ENCODE measurements at regions not wholly inside any gene's neighbourhood (a gene's known extent, or its start where the extent isn't known, plus 50 kb on each side); places are given as distances from the start of the nearest gene placed in this dataset.
"Not testable (repeated sequence)": the region's sequence is repeated elsewhere in the genome, so short reads cannot be mapped to it uniquely, and the experiment has no call there.

DNA sequence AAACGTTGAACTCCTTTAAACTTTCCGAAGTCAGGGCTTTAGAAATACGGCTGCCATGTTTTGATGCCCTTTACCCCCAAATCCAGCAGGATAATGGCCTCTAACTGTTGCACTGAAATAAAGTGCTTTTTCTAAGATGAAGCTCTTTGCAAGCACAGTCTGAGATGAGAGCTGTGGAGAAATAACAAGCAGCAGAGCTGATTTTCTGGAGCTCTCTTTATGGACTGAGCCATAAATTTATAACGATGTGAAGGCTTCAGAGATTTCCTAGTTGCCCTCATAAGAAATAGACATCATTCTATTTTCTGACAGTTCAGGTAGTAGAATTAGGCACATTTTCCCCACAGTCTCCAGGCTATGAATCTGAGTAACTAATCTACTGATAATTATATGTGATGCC lies 567.3 kb downstream of the PDHA2 start:
- Histone ChIP-seq H3K36me3 (no peaks in the 10 kb centered on the region), H3K9me3 (no peaks in the 10 kb centered on the region), H3K27ac (no peak overlapping the region), H3K4me3 (no peak overlapping the region), H3K4me1 (no peaks in the 10 kb centered on the region), H3K27me3 (no peaks in the 10 kb centered on the region)
- DNase-seq (no peak), ATAC-seq (no peak)
- intact Hi-C loops (cut with DNase I; ENCODE audit: low total_unique reads) (no loop called here), in situ Hi-C loops (cut with MboI; ENCODE audit: low sequenced_read_pairs in 4 of 4) (no loop called here)
- TF ChIP-seq, protein P1, sequence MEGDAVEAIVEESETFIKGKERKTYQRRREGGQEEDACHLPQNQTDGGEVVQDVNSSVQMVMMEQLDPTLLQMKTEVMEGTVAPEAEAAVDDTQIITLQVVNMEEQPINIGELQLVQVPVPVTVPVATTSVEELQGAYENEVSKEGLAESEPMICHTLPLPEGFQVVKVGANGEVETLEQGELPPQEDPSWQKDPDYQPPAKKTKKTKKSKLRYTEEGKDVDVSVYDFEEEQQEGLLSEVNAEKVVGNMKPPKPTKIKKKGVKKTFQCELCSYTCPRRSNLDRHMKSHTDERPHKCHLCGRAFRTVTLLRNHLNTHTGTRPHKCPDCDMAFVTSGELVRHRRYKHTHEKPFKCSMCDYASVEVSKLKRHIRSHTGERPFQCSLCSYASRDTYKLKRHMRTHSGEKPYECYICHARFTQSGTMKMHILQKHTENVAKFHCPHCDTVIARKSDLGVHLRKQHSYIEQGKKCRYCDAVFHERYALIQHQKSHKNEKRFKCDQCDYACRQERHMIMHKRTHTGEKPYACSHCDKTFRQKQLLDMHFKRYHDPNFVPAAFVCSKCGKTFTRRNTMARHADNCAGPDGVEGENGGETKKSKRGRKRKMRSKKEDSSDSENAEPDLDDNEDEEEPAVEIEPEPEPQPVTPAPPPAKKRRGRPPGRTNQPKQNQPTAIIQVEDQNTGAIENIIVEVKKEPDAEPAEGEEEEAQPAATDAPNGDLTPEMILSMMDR (IDR thresholded peaks at IDR 0.05 in 4 of 5, conservative IDR thresholded peaks at IDR 0.05 in 1 of 5), result no peak
- no peak for TF ChIP-seq POLR2A (IDR thresholded peaks at IDR 0.05)

DNA sequence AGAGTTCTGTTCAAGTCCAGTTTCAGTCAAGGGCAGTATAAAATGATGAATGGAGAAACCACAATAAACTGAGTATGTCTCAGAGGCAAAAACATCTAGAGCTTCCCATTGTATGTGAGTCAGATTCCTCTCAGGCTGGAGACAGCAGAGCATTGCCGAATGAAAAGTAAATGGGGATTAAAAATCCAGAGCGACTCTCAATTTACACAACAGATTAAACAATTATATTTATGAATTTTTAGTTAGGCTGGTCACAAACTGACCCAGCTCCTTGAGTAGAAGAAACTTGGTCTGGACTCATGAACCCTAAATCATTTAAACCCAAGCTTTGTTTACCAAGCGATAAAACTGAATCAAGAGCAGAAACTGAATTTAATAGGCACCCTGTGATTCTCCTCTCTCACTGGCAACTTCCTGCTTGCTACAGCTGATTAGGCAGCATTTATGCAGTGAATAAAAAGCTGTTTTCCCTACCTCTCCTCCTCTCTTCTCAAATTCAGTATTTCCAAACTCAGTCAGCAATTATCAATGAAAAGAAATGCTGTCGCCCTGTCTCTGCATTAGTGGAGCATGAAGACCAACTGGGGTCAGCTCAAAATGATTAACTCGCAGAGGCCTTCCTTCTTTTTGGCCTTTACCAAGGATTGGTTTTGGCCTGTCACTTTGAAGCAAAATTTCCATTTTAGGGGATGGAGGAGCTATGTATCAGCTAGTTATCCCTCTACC lies 568.0 kb downstream of the PDHA2 start:
- Histone ChIP-seq H3K9me3 (no peaks in the 10 kb centered on the region), H3K36me3 (no peaks in the 10 kb centered on the region), H3K27ac (no peak overlapping the region), H3K27me3 (no peaks in the 10 kb centered on the region), H3K4me1 (no peaks in the 10 kb centered on the region), H3K4me3 (no peak overlapping the region)
- intact Hi-C loops (cut with DNase I; ENCODE audit: low total_unique reads) (no loop called here), in situ Hi-C loops (cut with MboI; ENCODE audit: low sequenced_read_pairs in 4 of 4) (no loop called here)
- TF ChIP-seq, protein P1 (IDR thresholded peaks at IDR 0.05 in 4 of 5, conservative IDR thresholded peaks at IDR 0.05 in 1 of 5), result no peak
- no peak for TF ChIP-seq POLR2A (IDR thresholded peaks at IDR 0.05)
- DNase-seq, result no peak
- no peak for ATAC-seq

DNA sequence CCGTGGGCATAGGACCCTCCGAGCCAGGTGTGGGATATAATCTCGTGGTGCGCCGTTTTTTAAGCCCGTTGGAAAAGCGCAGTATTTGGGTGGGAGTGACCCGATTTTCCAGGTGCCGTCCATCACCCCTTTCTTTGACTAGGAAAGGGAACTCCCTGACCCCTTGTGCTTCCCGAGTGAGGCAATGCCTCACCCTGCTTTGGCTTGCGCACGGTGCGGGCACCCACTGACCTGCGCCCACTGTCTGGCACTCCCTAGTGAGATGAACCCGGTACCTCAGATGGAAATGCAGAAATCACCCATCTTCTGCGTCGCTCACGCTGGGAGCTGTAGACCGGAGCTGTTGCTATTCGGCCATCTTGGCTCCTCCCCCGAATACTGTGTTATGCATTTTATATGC lies 575.0 kb downstream of the PDHA2 start:
- in situ Hi-C loops (cut with MboI; ENCODE audit: low sequenced_read_pairs in 4 of 4); intact Hi-C loops (cut with DNase I; ENCODE audit: low total_unique reads); H3K4me1 ChIP-seq; H3K9me3 ChIP-seq; H3K27ac ChIP-seq; H3K27me3 ChIP-seq; H3K36me3 ChIP-seq; H3K4me3 ChIP-seq; DNase-seq; ATAC-seq: not testable (repeated sequence)

DNA sequence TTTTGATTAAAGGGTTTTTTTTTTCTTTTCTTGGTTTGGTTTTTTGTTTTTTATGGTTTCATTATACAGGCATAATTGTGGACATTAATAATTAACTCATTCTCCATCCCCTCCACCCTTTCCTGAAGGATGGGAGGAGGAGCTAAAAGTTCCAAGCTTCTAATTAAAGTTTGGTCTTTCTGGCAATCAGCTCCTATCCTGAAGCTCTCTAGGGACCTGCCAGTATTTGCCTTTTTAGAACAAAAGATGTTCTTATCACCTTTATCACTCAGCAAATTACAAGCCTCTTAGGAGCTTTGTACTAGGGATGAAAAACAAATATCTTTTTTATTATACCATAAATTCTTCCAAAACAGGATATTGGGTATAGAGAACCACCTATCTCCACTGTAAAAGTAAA lies 589.8 kb downstream of the PDHA2 start:
- no peaks in the 10 kb centered on the region for H3K9me3 ChIP-seq
- H3K27me3 ChIP-seq, result no peaks in the 10 kb centered on the region
- no peaks in the 10 kb centered on the region for H3K36me3 ChIP-seq
- intact Hi-C loops (cut with DNase I; ENCODE audit: low total_unique reads) (no loop called here), in situ Hi-C loops (cut with MboI; ENCODE audit: low sequenced_read_pairs in 4 of 4) (no loop called here)
- no peak overlapping the region for H3K4me3 ChIP-seq
- DNase-seq, result no peak
- peak in 1 of 2 donors; percentile 39 for ATAC-seq
- no peaks in the 10 kb centered on the region for H3K4me1 ChIP-seq
- TF ChIP-seq, protein P1 (IDR thresholded peaks at IDR 0.05 in 4 of 5, conservative IDR thresholded peaks at IDR 0.05 in 1 of 5), result no peak
- no peak for TF ChIP-seq POLR2A (IDR thresholded peaks at IDR 0.05)
- H3K27ac ChIP-seq, result no peak overlapping the region

DNA sequence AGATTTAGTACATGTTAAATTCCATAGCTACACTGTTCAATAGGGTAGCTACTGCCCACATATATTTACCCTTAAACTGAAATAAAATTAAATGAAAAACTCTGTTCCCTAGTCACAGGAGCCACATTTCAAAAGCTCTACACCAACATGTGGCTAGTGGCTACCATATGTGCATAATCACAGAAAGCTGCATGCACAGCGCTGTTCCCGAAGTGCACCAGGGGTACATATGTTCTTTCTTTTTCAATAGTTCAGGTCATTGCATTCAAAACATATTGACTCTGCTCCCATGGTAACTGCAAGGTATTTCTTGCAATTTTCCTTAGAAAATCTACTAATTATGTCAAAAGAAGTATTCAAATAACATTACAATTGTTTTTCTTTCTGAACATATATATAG lies 591.2 kb downstream of the PDHA2 start:
- H3K4me1 ChIP-seq, result no peaks in the 10 kb centered on the region
- no peak overlapping the region for H3K4me3 ChIP-seq
- H3K27me3 ChIP-seq, result no peaks in the 10 kb centered on the region
- in situ Hi-C loops (cut with MboI; ENCODE audit: low sequenced_read_pairs in 4 of 4) (no loop called here), intact Hi-C loops (cut with DNase I; ENCODE audit: low total_unique reads) (no loop called here)
- no peak overlapping the region for H3K27ac ChIP-seq
- DNase-seq, result no peak
- H3K9me3 ChIP-seq, result no peaks in the 10 kb centered on the region
- H3K36me3 ChIP-seq, result no peaks in the 10 kb centered on the region
- TF ChIP-seq POLR2A (IDR thresholded peaks at IDR 0.05), result no peak
- TF ChIP-seq, protein P1 (IDR thresholded peaks at IDR 0.05 in 4 of 5, conservative IDR thresholded peaks at IDR 0.05 in 1 of 5), result no peak
- no peak for ATAC-seq
